ENCODE measurements at regions not wholly inside any gene's neighbourhood (a gene's known extent, or its start where the extent isn't known, plus 50 kb on each side); places are given as distances from the start of the nearest gene placed in this dataset.

DNA sequence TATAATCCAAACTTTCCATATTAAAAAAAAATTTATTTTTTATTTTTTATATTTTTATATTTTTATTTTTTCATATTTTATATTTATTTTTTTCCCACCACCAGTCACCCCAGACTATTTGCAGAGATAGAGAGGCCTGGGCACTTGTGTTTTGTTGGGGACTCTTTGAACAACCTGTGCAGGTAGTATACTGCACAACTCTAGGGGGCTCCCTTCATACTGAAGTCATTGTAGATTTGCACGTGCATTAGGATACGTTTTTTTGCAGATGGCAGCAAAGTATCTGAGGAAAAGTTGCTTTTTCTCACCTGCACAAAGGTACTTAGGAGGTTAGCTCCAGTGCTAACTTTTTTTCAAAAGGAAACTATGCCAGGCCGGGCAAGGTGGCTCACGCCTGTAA is 73.9 kb upstream of the TANC1 start:
- Histone ChIP-seq H3K9me3 (no peaks in the 10 kb centered on the region), H3K36me3 (ENCODE audit: low read depth) (no peaks in the 10 kb centered on the region), H3K4me1 (ENCODE audit: low read depth) (no peaks in the 10 kb centered on the region), H3K4me3 (no peak overlapping the region)
- intact Hi-C loops (cut with DNase I, micrococcal nuclease), result no loop called here
- ATAC-seq, result no peak
- TF ChIP-seq, protein P1, sequence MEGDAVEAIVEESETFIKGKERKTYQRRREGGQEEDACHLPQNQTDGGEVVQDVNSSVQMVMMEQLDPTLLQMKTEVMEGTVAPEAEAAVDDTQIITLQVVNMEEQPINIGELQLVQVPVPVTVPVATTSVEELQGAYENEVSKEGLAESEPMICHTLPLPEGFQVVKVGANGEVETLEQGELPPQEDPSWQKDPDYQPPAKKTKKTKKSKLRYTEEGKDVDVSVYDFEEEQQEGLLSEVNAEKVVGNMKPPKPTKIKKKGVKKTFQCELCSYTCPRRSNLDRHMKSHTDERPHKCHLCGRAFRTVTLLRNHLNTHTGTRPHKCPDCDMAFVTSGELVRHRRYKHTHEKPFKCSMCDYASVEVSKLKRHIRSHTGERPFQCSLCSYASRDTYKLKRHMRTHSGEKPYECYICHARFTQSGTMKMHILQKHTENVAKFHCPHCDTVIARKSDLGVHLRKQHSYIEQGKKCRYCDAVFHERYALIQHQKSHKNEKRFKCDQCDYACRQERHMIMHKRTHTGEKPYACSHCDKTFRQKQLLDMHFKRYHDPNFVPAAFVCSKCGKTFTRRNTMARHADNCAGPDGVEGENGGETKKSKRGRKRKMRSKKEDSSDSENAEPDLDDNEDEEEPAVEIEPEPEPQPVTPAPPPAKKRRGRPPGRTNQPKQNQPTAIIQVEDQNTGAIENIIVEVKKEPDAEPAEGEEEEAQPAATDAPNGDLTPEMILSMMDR (IDR thresholded peaks at IDR 0.05), result no peak
- no peak for DNase-seq

GRCh38 chr2:158900345-158900744 is 68.1 kb upstream of the TANC1 start:
- intact Hi-C loops (cut with DNase I, micrococcal nuclease), result loop anchor here (5.0 kb wide), 1 partner anchor 217 kb away; no protein-coding TSS in a partner anchor
- ATAC-seq, result no peak
- TF ChIP-seq, protein P1 (IDR thresholded peaks at IDR 0.05), result no peak

DNA sequence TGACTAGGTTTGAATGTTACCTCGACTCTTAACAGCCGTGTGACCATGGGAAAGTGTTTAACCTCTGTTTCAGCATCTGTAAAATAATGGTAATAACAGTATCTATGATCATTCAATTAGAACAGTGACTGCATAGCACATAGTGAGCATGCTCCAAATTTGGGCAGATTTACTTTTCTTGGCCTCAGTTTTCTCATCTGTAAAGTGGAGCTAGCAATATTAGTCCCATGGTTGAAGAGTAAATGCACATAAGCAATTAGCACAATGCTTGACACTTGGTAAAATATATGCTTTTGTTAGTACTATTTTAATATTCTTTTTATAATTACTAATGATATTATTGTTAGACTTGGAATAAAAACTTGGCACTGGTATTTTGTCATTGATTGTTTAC is 66.4 kb upstream of the TANC1 start:
- DNase-seq (no peak), ATAC-seq (no peak)
- no peaks in the 10 kb centered on the region for H3K4me1 ChIP-seq (ENCODE audit: low read depth)
- TF ChIP-seq, protein P1 (IDR thresholded peaks at IDR 0.05), result no peak
- H3K9me3 ChIP-seq, result no peaks in the 10 kb centered on the region
- no peak overlapping the region for H3K4me3 ChIP-seq
- intact Hi-C loops (cut with DNase I, micrococcal nuclease), result loop anchor here (5.0 kb wide), 1 partner anchor 215 kb away; no protein-coding TSS in a partner anchor
- H3K36me3 ChIP-seq (ENCODE audit: low read depth), result no peaks in the 10 kb centered on the region

More at GRCh38 chr2:158900345-158900744, 68.1 kb upstream of the TANC1 start:
- Histone ChIP-seq H3K4me3 (no peak overlapping the region), H3K36me3 (ENCODE audit: low read depth) (no peaks in the 10 kb centered on the region), H3K9me3 (no peaks in the 10 kb centered on the region), H3K4me1 (ENCODE audit: low read depth) (no peaks in the 10 kb centered on the region)
- no peak for DNase-seq

DNA sequence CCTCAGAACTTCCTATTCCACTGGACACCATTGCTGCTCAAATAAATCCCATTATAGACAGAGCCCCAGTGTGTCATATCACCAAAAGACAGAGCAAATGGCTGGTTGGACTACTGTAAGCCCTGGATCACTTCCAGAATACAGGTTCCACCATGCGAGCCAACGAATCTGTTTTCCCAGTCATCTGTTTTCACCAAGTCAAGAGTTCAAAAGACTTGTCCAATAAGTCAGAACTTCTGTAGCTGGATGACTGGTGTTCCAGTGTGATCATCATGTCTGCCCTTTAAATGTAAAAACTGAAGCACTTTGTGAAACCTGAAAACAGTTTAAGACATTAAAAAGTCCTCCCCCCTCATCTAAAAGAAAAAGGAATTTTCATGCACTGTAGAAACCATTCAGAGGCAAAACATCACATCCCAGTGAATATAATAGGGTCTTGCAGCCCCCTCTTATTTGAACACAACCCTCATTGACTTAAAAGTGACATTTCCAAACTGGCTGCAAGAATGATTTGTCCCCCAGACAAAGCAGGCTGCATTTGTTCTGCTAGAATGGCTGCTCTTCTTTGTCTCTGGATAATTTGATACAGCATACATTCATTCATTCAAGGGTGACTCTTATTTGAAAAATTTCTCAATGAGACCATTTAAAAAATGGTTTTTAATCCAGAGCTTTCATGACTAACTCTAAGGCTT is 64.6 kb upstream of the TANC1 start:
- TF ChIP-seq, protein P1 (IDR thresholded peaks at IDR 0.05), result no peak
- DNase-seq (no peak), ATAC-seq (no peak)
- Histone ChIP-seq H3K4me1 (ENCODE audit: low read depth) (no peaks in the 10 kb centered on the region), H3K4me3 (no peak overlapping the region), H3K36me3 (ENCODE audit: low read depth) (no peaks in the 10 kb centered on the region), H3K9me3 (no peaks in the 10 kb centered on the region)
- intact Hi-C loops (cut with DNase I, micrococcal nuclease), result loop anchor here (5.0 kb wide), 1 partner anchor 213 kb away; no protein-coding TSS in a partner anchor

DNA sequence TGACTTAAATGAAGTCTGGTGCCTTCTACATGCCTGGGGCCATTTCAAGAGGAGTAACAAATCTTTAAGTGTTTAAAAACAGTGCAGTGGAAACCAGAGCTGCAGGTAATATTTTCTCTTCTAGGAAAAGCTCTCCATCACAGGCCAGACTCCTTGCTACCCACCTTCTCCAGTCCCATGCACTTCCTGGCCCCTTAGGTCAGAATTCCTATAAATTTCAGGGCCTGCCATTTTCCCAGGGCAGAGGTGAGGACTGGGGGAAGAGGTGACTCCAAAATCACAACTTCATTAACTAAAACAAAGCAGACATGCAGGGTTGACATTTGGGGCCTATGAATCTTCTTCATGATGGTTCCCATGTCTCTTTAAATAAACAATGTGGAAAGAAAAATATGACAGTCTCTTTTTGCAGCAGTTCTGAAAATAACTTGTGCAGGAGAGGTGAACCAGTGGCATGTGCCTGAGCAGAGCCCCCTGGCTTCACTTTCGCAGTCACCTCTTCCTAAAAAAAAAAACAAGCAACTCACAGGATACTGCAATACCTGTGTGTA is 63.7 kb upstream of the TANC1 start:
- DNase-seq (no peak), ATAC-seq (no peak)
- Histone ChIP-seq H3K9me3 (no peaks in the 10 kb centered on the region), H3K4me1 (ENCODE audit: low read depth) (no peaks in the 10 kb centered on the region), H3K4me3 (no peak overlapping the region), H3K36me3 (ENCODE audit: low read depth) (no peaks in the 10 kb centered on the region)
- TF ChIP-seq, protein P1 (IDR thresholded peaks at IDR 0.05), result no peak
- intact Hi-C loops (cut with DNase I, micrococcal nuclease), result loop anchor here (5.0 kb wide), 1 partner anchor 213 kb away; no protein-coding TSS in a partner anchor

Measured in mucosa of descending colon (tissue), 3 donors.